HFF-Myc (cell line): ENCODE measurements at regions not wholly inside any gene's neighbourhood (a gene's known extent, or its start where the extent isn't known, plus 50 kb on each side); places are given as distances from the start of the nearest gene placed in this dataset.
A peak's percentile ranks its signal among the peaks of the same experiment; 100 is the strongest.

ENCODE experiments used
- DNase-seq: peaks from one replicate; pipeline ENCODE4 v3.0.0-alpha.2; 2011; ENCODE audit warnings: low read depth; ENCODE audit errors: extremely low read depth
- H3K4me3 ChIP-seq: replicated peaks from 2 replicates; pipeline ENCODE4 v1.5.1; 2011; ENCODE audit warnings: low read depth, mild to moderate bottlenecking, control low read depth, low read length
- TF ChIP-seq, protein P1 (sequence below): IDR thresholded peaks from 2 replicates; pipeline ENCODE4 v1.5.1; 2012; ENCODE audit warnings: mild to moderate bottlenecking, low read depth, low read length, control low read depth; ENCODE audit errors: missing control alignments

DNA sequence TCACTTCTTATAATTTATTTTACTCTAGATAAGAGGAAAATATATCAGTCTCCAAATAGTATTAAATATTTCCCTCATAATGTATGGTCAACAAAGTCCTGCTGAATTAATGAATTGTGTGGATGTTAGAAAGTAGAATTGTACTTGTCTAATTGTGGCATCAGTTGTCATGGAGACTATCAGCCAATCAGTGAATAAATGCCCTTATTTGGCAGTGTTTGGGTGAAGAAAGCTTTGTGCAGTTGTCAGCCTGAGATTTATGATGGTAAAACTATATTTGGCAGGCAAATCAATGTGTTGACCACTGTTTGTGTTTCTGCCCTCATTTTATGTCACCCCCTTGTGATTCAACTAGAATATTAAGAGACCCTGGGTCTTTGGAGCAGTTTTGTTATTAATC lies 293.6 kb upstream of the MDFIC2 start:
- H3K4me3 ChIP-seq, result no peak overlapping the region
- TF ChIP-seq, protein P1, sequence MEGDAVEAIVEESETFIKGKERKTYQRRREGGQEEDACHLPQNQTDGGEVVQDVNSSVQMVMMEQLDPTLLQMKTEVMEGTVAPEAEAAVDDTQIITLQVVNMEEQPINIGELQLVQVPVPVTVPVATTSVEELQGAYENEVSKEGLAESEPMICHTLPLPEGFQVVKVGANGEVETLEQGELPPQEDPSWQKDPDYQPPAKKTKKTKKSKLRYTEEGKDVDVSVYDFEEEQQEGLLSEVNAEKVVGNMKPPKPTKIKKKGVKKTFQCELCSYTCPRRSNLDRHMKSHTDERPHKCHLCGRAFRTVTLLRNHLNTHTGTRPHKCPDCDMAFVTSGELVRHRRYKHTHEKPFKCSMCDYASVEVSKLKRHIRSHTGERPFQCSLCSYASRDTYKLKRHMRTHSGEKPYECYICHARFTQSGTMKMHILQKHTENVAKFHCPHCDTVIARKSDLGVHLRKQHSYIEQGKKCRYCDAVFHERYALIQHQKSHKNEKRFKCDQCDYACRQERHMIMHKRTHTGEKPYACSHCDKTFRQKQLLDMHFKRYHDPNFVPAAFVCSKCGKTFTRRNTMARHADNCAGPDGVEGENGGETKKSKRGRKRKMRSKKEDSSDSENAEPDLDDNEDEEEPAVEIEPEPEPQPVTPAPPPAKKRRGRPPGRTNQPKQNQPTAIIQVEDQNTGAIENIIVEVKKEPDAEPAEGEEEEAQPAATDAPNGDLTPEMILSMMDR, result no peak
- peak; percentile 5 for DNase-seq

DNA sequence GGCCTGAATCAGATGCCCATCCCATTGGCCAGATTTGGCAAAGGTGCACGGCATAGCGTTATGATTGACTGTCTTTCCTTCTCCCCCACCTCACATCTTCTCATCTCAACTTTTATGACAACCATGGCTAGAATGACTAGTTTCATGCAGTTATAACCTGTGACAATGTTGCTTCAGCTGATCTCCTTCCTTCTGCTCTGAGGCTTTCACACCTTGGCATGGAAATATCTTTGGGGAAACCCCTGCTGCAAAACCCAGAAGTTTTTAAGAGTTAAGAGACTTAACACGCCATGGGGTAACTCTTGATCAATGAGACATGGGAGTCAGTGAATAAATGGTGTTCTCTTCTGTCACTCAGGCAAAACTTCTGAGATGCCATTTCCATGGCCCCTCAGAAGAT lies 290.7 kb upstream of the MDFIC2 start:
- no peak for DNase-seq
- H3K4me3 ChIP-seq, result no peak overlapping the region
- TF ChIP-seq, protein P1, result no peak

DNA sequence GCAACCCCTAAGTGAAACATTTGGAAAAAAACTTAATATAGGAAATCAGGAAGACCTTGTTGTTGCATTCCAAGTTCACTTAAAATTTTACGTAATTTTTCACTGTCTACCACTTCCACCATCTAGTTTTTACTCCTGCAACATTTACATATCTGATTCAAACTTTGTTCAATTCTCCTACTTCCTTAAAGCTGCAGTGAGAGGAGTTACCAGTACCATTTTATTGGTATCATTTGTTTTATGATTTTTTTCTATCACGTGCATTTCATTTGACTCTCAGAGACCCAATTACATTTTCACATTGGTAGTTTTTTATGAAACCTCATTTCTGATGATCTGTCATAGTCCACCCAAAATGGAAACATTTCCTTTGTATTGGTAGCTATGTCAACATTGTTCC lies 284.9 kb upstream of the MDFIC2 start:
- TF ChIP-seq, protein P1, result no peak
- no peak for DNase-seq
- H3K4me3 ChIP-seq, result no peak overlapping the region

DNA sequence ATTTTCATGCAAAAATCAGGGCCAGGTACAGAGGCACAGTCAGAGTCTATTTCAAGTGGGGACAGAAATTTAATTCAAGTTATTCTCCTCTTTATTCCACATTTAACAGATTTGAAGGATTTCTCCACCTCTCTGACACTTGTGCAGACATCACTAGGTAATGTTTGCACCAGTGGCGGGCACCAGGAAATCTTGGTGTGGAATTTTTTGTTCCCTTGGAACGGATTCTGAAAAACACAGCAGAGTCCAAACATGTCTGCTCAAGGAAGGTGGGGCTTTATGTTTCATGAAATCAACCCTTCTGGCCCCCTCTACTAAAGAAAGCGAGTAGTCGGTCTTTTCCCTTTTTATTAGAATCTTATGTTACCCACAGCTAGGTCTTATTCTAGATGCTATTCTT lies 271.2 kb upstream of the MDFIC2 start:
- H3K4me3 ChIP-seq, result no peak overlapping the region
- TF ChIP-seq, protein P1, result no peak
- no peak for DNase-seq

DNA sequence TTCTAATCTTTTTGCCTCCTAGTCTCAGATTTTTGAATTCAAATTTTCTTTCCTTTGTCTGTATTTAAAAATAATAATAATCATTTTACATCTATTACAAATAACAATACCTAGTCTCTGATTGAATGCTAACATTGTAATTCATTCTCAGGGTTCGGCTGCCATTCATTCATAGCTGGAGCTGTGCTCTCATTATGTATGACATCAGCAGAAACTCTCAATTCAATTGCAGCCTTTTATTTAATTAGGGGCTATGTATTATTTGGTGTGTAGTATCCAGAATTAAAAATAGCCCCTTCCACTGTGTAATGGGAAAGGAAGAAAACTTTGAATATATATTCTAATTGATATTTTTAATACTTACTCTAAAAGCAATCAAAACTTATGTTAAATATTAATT lies 270.4 kb upstream of the MDFIC2 start:
- TF ChIP-seq, protein P1, result no peak
- H3K4me3 ChIP-seq, result no peak overlapping the region
- no peak for DNase-seq

DNA sequence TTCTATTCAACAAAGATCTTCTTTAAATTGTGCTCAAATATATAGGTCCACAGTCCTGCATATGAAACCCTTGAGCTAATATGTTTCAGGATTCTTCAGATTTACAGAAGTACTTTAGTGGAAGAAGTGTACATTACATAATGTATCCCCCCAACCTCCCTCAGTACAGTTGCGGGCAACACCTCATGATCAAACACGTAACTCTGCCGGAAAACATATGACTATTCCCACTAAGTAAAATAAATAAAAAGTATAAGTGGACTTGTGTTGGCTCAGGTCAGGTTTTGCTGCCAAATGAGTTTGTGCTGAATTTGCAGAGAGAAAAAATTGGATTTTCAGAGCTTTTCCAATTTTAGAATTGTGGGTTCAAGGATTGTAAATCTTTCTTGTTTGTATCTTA lies 267.6 kb upstream of the MDFIC2 start:
- DNase-seq, result no peak
- TF ChIP-seq, protein P1, result no peak
- H3K4me3 ChIP-seq, result no peak overlapping the region

DNA sequence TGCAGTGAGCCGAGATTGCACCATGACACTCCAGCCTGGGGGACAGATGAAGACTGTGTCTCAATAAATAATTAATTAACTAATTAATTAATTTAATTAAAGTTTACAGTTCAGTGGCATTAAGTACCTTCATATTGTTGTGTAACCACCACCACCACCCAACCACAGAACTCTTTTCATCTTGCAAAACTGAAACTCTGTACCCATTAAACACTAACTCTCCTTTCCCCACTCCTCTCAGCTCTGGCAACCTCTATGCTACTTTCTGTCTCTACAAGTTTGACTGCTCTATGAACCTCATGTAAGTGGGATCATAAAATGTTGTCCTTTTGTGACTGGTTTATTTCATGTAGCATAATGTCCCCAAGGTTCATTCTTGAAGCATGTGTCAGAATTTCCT lies 259.3 kb upstream of the MDFIC2 start:
- no peak for DNase-seq
- H3K4me3 ChIP-seq, result no peak overlapping the region
- TF ChIP-seq, protein P1, result no peak
